ENCODE measurements at regions not wholly inside any gene's neighbourhood (a gene's known extent, or its start where the extent isn't known, plus 50 kb on each side); places are given as distances from the start of the nearest gene placed in this dataset.

DNA sequence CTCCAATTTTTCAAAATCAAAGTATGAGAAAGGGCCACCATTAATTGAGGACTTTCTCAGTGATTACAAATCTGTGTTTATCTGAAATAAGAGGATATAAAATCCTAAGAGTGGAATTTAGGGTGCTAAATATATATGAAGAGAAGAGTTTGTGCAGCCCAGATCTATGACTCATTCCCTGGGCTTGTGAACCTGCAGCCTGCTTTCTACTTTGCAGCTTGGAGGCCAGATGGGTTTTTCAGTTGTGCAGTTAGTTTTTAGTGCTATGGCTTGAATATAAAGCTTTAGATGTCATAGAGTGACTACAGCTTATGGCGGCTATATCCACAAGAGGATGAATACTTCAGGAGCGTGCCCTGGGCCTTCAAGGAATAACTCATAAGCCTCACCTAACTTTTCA lies 1391.1 kb downstream of the FSTL5 start:
- DNase-seq: no peak

DNA sequence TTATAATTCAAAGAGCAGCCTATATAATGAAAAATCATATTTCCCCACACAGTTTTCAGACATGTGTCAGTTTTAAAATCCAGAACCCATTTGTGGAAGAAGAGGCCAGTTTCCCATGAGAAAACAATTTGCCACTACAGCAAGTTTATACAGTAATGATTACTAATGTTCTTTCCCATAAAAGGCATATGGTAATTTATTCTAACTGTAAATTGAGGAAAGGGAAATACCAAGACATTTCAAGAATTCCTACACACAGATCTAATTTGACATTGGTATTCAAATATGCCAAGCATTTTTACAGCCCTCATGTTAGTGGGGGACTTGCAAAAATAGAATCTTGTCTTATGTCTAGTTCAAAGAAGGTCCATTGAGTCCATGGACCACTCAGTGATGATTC lies 1368.6 kb downstream of the FSTL5 start:
- no peak for DNase-seq

DNA sequence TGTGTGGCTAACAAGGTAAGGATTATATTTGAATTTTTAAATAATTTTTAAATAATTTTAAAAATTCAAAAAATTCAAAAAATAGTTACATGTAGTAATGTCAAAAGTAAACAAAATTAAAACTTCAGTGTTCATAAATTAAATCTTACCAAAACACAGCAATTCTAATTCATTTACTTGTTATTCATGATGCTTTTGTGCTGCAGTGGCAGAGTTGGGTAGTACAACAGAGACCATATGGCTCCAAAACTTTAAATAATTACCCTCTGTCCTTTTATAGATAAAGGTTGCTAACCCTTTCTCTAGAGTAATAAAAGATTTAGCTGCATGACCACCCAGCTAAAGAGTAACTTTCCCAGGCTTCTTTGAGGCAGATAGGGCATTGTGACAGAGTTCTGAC lies 1355.6 kb downstream of the FSTL5 start:
- no peak for DNase-seq

DNA sequence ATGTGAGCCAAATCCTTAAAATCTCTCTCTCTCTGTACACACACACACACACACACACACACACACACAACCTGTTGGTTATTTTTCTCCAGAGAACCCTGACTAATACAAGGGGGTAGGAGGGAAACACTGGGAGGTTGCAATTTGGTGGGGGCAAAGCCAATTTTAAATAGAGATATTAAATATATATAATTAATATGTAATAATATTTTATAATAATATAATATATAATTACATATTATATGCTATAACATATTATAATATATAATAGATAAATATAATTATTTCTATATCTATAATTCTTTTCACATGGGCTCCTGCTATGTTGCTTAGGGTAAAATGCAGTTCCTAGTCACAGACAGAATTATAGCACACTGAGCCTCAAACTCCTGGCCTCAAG lies 1354.2 kb downstream of the FSTL5 start:
- no peak for DNase-seq

DNA sequence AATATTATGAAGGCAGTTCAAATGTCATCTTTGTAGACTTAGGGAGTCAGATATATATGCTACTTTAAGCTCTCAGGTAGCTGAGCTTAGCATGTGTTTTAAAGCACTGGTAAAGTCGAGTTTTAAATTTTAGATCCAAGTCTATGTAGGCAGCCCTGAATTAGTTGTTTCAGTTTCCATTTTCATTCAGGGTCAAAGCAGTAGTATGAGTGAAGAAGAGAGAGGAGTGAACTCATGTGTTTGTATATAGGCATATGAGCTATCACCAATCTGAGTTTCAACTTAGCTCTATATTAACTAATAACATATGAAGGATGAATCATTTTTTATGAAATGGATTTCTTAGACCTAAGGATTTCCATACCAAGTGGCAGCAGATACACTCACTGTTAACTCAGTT lies 1353.4 kb downstream of the FSTL5 start:
- no peak for DNase-seq

DNA sequence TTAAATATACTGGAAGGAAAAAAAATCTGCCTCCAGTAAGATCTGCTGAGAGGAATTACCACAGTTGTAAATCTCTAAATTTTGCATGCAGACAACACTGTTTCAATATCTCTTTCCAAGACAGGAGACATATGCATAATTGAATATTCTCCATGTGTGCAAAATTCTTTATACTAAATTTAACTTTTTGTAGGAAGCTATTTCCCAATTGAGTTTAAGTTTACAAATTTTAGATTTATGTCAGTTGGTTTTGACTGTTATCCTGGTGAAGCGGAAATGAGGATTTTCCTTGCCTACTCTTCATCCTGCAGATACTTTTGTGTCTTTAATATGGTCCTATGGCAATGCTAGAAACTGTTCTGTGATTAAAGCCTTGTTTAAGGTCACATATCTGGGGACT lies 1352.9 kb downstream of the FSTL5 start:
- no peak for DNase-seq

DNA sequence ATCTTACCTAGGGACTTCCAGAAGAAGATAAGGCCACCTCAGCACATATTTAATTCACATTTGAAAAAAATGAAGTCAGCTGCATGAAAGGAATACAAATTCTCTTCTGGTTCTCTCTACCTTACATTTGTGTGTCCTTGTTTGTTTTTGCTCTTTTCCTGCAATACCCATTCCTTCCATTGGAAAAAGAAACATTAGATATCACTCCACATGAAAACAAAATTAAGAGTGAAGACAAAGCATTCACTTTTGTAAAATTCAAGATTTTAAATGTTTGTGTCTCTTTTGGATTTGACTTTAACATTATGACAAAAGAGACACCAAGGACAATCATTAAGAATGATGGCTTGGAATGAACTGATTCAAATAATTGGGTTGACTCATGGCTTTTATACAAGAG lies 1351.8 kb downstream of the FSTL5 start:
- DNase-seq: no peak

DNA sequence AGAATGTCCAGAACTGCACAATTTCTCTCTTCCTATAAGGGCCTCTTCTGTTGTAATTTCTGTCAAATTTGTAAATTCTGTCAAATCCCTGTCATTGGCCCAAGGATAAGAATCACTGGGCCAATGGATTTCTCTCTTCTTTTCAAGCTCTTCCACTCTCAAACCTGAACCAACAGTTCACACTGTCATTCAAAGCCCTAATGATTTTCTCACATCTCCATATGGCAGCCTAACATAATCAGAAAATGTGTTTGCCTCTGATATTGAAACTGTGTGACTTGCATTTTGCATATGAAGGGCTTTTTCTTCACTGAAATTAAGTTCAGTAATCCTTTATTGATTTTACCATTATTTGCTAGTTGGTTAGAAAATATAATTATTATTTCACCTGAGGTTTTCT lies 1349.1 kb downstream of the FSTL5 start:
- no peak for DNase-seq

DNA sequence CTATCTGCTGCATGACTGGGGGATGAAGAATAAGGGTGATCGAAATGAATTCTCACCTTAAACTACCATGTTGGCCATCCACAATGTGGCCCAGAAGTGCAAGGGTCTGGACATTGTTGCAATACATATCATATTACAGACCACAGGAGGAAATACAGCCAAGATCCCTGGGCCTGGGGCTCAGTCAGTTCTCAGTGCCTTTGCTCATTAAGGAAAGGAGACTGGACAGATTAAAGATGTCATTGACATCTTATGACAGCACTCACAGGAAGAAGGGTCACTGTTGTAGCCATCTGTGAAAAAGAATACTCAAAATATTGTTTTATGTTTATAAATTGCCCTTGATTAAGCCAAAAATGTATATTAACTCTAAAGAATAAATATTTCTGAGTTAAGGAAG lies 1345.2 kb downstream of the FSTL5 start:
- DNase-seq: no peak

DNA sequence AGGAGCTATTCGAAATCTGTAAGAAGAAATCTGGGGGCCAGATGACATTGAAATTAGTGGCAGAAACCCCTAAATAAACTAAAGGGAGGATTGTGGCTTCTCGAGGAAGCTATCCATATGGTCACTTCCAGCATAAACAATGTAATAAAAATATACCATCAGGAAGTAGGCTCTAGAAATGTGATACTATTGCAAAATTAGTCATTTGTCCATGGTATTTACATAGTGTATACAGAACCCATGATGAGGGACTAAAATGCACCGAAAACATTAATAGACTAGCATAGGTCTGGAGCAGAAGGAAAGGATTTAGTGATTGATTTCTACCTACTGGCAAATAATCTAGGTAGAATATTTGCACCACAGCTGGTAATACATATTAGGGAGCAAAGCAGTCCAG lies 1344.0 kb downstream of the FSTL5 start:
- DNase-seq: no peak

DNA sequence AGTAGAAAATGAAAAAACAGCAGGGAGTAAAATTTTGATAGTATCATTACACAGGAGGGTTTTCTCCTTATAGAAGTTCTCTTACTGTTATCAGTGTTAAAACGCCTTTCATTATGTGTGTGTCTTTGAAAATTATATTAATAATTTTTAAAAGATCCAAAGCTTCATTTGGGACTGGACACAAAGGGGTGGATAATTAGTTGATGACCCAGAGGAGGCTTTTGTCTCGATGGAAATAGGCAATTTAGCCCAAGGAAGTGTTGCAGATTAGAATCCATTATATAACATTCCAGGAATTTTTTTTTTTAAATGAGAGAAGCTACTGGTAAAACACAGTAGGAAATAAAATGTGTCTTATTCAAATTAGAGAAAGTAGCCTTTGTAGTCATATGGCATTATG lies 1339.3 kb downstream of the FSTL5 start:
- no peak for DNase-seq

DNA sequence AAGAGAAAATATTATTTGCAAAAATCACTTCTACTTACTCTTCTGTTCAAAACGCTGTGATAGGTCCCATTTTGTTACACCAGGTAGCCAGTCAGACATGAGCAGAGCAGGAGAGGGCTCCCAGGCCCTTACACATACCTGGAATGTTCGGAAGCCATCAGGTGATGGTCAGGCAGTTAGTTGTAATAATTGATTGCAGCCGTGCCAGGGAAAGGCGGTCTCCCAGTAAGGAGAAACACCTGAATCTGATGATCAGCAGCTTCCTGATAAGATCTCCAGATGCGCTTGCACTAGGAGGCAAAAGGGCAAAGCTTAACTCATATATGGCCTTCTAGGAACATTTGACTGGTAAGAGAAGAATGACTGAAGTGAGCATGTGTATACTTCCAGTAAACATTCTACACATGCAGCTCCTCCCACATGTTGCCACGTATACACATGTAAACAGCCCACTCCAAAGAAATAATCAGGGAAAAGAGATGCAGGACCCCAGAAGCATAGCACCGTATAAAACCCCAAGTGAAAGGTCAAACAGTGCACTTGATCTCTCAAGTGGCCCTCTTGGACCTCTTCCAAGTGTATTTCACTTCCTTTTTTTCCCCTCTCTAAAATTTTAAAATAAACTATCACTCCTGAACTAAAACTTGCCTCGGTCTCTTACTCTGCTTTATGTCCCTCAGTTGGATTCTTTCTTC lies 1338.0 kb downstream of the FSTL5 start:
- no peak for DNase-seq

DNA sequence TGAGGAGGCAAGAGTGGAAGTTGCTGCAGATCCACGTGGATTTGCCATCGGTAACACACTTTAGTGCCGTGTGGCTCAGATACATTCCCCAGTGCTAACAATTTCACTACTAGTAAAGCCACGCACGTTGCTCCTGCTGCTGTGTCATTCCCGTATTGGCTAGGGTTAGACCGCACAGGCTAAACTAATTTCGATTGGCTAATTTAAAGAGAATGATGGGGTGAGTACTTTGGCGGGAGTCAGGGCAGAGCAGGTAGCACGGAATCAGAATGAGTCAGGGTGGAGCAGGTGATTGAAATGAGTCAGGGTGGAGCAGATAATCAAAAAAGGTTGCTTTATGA lies 1337.5 kb downstream of the FSTL5 start:
- DNase-seq: no peak

DNA sequence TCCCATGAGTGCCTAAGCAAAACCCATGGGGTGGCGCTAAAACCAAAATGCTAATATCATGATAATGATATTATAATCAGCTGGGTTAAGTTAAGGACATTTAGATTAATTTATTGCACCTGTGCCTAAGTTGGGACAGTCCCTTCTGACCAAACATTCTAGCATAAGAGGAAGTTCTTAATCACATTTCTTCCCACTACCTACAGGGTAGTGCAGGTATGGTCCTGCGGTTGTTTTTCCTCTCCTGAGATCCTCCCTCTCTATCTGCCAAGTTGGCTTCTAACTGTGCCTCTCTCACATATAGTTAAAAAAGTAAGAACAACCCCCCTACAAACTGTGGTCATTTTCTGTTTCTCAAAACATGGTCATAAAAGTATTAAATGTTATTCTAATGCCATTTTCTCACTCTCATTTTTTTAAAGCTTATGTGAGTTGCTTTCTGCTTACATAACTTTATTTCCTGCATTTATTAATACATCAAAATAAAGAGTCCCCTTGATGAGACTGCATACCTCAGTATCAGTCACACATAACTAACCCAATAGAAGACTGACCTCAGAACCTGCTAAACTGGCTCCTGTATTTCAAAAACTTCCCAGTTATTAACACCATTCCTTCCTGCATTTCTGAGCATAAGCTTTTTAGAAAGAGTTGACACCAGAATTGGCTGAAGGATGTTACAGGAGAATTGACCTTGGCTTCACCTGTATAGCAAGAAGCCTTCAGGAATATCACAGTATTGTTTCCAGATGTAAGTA lies 1332.5 kb downstream of the FSTL5 start:
- no peak for DNase-seq

DNA sequence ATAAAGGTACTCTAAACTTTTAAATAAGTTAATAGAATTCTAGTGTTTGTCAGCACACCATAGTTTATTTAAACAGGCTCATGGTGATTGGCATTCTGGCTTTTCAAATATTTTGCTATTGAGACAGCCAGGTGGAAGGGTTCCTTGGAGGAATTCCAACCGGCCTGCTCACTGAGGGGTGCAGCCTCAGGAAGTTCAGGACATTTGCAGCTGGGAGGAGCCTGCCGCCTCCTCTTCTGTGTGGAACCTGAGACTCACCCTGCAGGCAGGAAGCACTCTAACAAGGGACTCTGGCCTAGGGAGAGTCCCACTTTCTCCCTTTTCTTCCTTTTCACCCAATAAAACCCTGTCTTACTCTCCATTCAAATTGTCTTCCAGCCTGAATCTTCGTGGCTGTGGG lies 1328.0 kb downstream of the FSTL5 start:
- no peak for DNase-seq

DNA sequence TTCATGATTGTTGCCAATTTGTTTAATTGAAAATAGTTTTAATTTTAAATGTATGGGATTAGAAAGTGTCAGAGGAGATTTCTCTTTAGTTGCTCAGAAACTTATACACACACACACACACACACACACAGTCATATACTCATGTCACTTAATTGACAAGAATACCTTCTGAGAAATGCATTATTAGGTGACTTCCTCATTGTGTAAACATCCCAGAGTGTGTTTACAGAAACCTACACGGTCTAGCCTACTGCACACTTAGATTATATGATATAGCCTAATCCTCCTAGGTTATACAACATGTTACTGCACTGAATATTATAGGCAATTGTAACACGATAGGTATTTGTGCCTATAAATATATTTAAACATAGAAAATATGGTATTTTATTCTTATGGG lies 1327.4 kb downstream of the FSTL5 start:
- no peak for DNase-seq

DNA sequence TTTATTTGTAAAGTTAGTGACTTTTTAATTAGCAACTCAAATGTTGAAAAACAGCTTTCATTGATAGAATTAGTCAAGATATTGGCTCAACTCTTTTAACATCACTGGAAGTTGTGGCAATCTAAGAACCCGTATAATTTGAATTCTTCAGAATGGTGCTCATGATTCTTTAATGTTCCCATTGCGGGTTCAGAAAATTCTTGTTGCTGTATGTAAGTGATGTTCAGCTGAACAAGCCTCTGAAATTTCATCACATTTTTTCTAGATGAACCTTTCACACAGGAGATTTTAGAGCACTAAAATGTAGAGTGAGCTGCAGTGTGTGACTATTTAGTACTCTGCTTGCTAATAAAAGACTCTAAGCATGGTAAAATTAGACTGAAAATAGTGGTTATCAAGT lies 1317.7 kb downstream of the FSTL5 start:
- no peak for DNase-seq

DNA sequence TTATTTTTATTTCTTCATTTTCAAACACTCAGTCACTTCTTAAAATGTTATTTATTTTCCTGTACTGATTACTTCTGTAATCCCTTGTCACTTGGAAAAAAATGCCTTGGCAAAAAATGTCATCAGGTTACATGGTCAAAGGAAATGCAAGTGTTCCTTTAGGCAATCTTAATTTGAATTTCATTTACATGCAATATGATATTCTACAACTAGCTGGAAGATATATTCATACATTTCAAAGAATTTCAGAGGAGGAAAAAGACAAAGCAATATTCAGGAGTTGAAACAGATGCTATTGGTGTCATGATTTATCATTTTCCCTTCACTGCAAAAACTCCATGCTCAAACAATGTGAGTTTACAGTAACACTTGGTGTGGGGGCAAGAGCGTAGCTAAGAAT lies 1316.6 kb downstream of the FSTL5 start:
- DNase-seq: no peak

DNA sequence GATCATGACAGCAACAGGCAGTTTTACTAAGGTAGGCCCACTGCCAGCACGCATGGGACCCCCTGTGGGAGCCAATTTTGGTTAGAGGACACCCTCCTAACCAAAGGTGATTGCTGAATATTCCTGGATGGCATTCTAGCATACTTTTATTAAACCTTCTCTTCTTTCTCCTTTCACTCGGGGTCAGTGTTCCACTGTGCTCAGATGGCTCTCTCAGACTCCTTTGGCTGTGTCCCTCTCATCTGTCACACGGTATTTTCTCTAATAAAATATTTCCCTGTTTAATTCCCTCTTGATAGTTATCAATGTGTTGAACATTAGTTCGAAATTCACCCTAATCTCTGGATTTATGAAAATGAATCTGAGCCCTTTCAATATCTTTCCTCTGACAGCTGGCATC lies 1315.3 kb downstream of the FSTL5 start:
- DNase-seq: no peak

DNA sequence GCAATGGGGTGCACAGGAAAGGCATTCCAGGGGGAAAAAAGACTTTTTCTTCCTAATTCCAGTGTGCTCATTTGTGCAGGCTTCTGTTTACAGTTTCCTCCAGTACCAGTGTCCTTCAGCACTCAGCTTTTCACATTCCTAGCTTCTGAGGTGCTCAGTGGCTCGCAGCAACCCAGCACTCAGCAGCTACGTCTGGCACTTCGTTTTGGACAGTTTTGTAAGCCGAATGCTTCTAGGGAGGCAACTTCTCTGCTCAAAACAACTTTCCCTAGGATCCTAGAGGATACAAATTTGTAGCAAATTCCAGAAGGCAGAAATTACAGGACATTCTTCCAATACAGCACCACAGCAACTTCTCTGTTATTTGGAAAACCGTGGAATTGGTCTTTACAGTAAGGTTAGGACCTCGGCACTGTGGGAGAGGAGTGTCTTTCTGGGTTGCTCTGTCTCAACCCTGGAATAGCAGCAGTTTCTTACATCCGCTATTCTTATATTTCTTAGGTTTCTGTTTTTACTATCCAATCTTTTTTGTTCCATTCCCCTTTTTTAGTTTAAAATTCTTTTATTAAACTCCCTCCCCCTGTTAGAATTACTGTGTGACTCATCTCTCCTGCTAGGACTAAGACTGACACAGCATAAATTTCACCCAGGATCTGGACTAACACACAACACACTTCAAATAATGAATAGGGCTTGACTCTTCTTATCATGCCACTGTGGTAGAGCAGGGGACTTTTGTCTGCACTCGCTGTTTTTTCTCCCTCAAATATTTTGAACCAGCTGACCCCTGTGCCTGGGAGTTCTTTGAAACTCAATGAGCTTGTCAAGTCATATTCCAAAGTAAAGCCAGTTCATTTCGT lies 1314.7 kb downstream of the FSTL5 start:
- DNase-seq: no peak

DNA sequence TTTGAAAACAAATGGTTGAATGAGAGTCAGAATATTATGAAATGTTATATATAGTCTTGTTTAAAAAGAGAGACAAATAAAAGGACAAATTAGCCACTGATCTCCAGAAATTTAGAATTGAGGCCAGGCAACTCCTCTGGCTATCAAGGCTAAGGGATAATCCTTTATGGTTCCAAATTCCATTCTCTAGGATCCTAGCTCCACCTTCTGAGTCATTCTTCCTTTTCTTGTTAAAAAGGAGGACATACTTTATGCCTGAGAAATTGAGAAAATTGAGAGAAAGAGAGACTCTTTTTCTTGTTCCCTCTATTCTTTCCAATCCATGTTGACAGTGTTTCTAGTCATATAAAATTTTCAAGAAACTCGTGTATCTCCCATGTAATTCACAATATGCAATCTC lies 1299.5 kb downstream of the FSTL5 start:
- DNase-seq: no peak

DNA sequence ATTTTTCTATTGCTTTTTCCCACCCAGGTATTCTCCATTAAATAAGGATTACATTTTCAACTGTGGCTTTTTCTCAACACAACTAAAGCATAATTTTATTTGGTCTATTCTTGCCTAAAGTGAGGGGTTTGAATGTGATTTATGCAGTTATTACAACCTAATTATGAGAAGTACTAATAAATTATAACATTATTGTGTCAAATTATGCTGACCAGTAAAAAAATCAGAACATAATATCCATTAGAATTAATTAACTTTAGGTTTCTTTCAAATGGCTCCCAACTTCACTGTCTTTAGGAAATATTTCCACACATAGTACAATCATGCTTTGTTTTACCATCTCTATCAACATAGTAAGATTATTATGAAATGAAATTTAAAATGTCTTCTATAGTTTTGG lies 1293.9 kb downstream of the FSTL5 start:
- no peak for DNase-seq

DNA sequence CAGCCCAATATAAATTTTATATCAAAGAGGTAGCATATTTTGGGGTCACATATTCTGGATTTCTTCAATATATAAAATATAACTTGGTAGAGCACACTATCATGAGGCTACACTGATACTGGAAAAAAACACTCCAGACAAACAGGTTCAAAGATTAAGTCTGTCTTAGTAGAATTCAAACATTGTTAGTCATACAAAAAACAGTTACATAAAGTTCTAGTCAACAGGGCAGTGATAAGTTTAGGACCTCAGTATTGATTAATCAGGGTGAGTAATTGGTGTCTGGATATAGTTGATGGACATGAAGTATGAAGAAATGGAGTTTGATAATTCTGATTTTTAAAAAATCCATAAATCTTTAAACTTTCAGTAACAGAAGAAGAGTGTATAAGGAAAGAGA lies 1291.3 kb downstream of the FSTL5 start:
- DNase-seq: no peak

All from inflammatory macrophage treated with lipopolysaccharide for 4 hours (primary cell).